ENCODE measurements at regions not wholly inside any gene's neighbourhood (a gene's known extent, or its start where the extent isn't known, plus 50 kb on each side); places are given as distances from the start of the nearest gene placed in this dataset.
A peak's percentile ranks its signal among the peaks of the same experiment; 100 is the strongest.
"Not testable (repeated sequence)": the region's sequence is repeated elsewhere in the genome, so short reads cannot be mapped to it uniquely, and the experiment has no call there.

DNA sequence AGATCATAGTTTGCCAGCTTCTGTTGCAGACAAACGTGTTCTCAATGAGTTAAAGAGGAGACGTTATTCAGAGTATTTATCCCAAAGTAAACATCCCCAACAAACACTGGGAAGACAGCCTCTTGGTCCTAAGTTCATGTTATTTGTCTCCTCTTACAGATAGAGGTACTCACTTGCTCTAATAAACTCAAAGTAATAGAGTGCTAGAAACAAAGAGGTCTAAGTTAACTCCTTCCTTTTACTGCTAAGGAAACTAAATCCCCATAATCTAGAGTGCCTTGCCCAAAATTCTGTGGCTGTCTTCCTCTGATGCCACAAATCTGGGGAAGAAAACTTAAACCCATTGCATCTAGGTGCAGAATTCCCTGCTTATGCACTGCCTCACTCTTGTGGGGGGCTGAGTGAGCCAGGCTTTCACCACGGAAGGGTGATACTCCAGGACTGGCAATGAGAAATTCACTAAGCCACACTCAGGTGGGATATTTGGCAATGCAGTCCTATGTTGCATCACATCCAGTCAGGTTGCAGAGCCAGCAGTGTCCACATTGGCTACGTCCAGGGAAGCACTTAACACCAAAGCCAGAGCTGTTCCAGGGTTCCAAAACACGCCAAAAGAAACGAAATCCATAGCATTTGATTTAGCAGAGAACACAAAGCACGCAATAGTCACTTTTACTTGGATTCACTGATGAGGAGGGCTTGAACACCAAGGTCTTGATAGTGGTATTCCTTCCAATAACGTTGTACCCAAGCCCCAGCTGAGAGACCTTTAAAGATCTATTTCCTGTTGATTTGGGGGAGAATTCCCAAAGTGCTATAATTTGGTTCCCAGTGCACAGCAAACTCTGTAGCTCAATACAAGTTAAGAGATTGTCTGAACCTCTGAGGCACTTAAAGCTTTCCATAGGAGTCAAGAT, 81.0 kb upstream of the FOXQ1 start:
- DNase-seq: no peak

DNA sequence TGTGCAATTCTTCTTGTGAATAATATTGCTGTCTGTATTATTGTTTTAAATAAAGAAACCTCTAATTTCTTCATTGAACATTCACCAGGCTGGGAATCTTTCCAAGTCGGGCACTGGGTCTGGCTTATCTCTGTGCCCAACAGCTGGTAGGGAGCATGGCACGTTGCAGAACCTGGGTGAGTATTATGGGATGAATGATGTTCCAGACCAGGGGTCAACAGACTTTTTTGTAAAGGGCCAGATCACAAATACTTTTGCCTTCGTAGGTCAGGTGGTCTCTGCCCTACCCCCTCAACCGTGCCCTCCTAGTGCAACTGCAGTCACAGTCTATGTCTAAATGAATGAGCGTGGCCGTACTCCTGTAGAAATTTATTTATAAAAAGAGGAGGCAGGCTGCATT, 81.6 kb upstream of the FOXQ1 start:
- no peak for DNase-seq

DNA sequence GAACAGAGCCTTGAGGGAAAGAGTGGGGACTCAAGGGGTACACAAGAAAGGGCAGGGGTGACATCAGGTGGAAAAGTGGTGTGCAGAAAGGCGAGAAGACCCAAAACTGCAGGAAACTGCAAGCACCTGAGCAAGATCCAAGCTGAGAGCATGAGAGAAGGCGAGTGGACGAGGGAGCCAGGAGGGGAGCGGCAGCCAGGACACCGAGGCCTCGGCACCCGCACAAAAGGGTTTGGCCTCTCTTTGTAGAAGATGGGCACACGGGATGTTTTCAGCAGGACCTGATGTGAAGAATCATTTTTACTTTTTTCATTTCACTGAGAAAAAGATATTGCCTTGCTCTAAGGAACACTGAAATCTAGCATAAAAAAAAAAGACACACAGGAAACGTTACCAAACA, 82.1 kb upstream of the FOXQ1 start:
- DNase-seq: no peak

DNA sequence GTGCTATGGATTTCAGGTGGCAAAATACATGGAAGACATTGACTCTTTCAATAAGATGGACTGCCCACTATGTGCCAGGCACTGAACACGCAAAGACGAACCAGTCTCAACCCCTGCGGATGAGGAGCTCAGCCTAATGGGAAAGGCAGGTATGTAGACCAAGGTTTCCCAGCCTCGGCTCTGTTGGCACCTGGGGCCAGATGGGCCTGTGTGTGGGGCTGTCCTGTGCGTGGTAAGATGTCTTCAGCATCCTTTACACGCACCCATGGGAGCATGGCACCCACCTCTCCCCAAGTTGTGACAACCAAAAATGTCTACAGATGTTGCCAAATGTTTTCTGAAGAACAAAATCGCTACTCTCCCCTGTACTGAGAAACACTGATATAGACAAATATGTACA, 82.6 kb upstream of the FOXQ1 start:
- DNase-seq: no peak

DNA sequence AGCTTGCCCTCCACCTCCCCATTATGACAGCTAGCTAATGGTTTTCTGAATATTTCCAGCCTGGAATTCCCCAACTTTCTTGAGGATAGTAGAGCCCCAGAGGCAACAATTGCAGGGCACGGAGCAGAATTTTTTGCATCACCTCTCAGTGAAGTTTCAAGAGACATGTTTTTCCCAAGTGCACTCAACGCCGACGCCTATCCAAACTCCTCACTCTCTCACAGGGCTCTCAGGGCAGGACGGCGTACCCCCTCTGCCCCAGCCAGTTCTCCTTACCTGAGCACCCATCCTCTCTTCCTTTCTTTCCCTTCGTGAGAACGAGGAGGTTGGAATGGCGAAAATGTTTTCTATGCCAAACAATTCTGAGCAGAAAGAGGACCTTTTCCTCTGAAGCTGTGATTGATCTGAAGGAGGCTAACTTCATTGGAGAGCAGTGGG, 83.1 kb upstream of the FOXQ1 start:
- no peak for DNase-seq

DNA sequence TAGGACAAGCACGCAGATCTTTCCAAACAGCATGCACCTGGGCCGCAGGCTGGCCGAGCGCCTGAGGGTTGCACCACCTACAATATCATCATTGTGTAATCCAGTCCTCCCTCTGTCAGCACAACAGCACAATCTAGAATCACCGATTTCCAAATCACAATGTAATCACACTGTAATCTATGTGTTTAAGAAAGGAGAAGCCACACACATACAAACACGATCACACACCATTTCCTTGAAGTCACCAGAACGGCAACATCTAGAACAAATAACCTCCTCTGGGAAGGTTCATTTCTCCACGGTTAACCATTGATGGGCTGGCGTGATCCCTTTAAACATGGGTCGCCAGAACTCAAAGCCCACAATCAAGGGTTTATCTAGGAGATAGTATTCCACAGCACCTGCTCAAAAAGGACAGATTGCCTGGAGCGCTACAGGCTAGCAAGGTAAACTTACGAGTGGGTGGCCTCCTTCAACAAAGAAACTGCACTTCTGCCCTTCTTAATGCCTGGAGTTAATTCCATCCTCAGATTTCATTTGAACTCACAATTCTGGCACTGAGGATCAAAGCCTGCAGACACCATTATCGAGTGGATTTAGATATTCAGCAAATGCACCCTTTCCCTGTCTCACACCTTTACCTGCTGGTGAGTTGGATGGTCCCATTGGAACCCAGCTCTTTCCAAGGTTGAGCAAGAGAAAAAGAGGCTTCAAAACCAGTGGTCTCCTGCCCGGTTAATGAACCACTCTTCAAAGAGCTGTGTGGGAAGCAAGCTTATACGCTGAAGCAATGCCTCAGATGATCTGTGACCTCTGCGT, 83.8 kb upstream of the FOXQ1 start:
- DNase-seq: no peak

DNA sequence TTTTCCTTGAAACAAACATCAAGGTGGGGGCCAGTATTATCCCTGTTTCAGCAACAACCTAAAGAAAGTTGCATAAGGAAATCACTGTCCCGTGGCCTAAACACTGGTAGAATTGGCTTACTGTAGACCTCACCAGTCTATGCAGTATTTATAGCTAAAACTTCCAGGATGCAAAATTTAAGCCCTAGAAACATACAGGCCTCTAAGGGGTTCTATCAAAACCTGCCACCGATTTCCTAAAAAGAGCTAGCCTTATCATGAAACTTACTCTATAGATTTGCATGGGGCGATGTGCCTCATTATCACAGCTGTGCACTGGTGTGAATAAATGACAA, 84.3 kb upstream of the FOXQ1 start:
- no peak for DNase-seq

DNA sequence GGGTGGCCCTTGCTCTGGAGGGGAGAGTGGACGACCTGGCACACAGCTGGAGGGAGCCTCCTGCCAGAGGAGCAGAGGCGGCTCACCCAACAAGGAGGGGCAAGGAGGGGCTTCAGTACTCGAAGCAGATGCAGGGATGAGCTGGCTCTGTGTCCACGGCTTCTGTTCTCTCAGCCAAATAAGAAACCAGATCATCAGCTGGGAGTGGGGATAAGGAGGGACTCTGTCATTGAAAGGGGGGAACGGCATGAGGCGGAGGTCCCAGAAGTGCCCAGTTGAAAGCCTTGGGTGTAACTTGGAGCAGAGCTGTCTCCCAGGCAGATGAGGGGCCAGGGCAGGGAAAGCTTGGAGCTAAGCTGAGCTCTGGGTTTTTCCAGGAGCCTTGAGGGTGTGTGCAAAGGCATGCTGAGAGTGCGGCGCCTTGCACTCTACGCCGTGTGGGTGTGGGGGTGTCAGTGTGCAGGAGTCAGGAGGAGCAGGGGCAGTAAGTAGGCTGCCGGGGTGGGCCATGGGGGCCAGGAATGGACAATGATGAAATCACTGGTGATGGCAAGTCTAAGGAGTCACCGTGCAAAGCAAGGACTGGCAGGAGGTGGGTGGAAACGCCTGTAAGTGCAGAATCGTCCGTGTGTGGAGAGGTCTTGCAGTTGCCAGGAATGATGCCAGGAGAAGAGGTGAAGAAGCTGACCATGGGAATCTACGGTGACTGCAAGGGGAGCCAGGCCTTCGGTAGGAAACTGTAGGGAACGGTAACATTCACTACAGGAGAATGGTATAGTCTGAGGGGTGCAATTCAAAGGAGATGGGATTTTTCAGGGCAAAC, 85.4 kb upstream of the FOXQ1 start:
- peak; percentile 77 for DNase-seq

DNA sequence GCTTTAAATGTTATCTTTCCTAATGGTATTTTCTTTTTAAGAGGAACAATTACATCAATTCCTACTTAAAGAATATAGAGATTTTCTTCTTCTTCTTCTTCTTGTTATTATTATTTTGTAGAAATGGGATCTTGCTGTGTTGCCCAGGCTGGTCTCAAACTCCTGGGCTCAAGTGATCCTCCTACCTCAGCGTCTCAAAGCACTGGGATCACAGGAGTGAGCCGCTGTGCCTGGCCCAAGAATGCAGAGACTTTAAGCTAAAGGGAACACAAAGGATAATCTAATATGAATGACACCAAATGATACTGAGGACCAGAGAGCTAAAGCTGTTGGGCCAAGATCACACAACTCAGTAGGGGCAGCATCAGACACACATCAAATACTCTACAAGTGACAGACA, 87.4 kb upstream of the FOXQ1 start:
- no peak for DNase-seq

DNA sequence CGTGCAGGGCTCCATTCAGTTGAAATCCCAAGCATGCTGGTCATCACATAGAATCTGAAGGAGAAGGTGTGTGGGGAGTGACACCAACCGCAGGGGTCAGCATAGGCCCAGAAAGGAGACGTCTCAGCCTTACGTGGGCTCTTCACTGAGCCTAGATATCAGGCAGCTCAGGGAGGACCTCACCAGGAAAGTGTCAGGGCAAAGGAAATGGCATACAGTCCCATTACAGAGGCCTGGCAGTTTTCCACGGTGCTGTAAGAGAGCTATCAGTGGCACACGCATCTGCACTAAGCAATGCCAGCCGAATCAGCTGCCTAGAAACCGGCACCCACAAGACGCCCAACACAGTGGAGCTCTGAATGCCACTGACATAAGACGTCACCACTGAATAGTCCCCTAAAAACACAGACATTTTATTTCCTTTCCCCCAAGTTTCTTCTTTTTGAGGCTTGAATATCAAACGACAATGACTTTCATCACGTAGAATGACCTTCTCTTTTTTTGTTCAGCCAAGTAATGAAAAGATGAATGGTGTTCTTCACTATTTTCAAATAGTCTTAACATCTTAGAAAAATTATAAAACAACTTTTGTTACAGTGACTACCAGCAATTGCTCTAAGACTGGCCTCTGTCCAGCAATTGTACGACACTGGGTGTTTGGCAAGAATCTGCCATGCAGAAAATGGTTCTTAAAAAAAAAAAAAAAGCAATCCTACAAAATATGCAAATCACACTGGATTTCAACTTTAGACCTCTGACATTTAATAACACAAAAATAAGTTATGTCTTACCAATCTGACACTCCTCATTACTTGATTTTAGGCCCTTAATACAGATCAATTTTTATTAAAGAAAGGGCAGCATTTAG, 88.9 kb upstream of the FOXQ1 start:
- peak; percentile 60 for DNase-seq

DNA sequence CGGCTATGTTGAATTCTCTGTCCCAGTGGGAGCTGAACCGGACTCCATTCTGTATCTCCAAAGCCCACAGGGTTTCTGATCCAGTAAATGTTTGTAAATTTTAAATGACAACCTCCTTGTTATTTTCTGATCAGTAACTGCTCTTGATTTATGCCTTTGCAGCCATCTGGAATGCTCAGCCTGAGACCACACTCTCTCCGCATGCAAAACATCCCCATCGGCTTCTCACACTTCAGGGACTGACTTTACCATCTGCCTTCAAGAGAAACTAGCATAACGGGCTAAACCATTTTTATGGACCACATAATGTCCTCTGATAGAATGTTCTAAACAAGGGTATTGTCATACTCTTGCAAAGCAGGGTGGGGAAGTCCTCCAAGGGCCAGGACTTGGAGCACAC, 94.5 kb upstream of the FOXQ1 start:
- DNase-seq: no peak

DNA sequence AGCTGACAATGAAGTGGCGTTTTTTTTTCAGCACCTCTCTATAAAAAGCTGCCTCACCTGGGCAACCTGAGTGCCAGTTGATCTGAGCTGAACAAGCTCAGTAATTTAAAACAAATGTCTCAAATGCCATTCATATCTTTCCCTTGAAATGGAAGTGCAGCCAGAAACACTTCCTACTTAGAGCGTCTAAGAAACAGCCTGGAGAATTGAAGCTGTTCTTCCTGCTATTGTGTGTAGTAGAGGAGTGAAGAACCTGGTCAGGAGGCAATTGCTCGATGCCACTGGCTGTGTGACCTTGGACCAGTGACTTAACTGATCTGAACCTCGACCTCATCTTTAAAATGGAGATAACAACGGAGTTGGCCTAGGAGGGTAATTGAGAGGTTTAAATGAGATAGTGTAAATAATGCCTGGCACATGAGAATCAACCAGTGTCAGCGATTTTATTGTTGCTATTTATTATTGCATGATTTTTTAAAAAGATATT, 95.4 kb upstream of the FOXQ1 start:
- DNase-seq: no peak

DNA sequence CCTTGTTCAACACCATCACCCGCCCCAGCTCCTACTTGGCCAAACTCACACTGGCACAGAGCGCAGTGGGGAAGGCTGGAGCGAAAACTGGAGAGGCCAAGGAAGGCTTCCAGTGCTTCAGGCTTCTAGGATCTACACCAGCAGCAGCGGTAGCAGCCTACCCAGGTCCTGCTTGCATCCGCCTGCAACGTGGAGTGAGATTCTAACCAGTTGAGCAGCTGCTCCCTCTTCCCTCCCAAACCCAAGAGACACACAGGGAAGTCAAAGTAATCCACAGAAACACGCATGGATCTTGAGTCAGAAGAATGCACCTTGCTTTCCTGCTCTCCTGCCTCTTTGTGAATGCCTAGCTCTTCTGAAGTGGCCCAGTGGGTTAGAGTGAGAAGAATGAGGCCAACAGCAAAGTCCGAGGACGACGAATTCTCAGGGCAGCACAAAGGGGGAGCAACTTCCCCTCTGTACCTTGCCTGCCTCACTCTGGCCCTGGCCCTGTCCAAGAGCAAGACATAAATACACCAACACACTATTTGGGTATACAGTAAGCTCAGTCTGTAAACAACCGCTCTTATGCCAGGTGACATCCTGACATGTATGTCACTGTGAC, 95.9 kb upstream of the FOXQ1 start:
- no peak for DNase-seq

DNA sequence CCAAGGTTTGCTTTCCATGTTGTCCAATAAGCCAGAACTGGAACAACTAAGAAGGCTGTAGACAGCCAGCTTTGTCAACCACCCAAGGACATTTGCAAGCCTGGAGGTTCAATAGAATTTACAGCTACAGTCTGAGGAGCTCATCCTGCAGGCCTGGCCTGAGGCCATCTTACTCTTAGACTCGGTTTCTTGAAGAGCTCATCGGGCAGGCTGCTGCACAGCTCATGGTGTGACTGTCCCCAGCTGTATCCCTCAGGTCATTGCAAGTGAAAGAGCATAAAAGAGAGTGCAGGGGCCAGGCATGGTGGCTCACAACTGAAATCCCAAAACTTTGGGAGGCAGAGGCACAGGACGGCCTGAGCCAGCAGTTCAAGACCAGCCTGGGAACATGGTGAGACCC, 96.9 kb upstream of the FOXQ1 start:
- no peak for DNase-seq

DNA sequence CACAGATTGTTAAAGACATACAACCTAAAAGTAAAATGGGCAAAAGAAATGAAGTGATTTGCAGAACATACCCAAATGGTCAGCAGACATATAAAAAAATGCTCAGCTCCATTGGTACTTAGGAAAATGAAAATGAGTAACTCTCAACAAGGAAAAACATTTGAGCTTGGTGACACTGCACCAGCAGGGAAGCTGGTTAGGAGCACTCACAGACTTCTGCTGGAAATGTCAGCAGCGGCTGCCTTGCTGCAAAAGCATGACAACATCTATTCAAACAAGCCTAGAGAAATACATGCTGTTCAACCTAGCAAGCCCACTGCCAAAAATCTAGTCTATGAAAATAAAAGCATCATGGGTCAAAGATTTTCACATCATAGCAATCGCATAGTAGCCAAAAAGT, 99.0 kb upstream of the FOXQ1 start:
- DNase-seq: no peak

DNA sequence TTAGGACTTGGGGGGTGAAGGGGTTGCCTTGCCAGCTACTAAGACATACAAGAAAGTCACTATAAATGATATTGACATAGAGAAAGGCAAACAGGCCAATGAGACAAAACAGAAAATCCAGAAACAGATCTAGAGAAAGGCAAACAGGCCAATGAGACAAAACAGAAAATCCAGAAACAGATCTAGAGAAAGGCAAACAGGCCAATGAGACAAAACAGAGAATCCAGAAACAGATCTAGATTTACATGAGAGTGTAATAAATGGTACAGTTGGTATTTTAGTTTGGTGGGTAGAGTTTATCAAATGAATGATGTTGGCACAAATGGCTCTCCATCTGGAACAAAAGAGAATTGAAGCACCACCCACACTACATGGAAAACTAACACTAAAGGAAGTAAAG, 99.8 kb upstream of the FOXQ1 start:
- DNase-seq: not testable (repeated sequence)

DNA sequence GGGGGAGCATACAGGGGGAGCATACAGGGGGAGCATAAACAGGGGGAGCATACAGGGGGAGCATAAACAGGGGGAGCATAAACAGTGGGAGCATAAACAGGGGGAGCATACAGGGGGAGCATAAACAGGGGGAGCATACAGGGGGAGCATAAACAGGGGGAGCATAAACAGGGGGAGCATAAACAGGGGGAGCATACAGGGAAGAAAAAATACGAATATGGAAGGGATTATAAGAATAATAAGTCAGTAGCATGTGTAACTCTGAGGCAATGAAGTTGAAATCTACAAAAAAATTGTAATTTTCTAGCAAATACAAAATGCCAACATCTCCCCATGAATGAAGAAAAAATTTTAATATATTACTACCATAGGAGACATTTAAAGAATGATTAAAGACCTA, 101.3 kb upstream of the FOXQ1 start:
- not testable (repeated sequence) for DNase-seq

DNA sequence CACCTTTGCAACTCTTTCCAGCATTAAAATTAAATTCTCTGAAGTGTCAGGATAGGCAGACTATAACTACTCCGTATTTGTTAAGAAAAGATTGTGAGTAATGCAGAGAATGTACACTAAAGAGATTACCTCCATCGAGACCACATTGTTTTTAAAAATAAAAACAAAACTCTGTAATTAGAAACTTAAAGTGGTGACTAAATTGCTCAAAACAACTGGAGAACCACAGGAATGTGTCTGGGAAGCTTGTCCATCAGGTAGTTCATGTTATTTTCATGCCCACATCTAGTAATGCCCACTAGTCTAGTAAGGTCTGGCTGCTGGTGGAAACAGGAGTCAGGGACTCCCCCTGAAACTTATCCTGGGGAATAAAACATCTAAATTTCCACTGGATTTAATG, 103.0 kb upstream of the FOXQ1 start:
- DNase-seq: no peak

DNA sequence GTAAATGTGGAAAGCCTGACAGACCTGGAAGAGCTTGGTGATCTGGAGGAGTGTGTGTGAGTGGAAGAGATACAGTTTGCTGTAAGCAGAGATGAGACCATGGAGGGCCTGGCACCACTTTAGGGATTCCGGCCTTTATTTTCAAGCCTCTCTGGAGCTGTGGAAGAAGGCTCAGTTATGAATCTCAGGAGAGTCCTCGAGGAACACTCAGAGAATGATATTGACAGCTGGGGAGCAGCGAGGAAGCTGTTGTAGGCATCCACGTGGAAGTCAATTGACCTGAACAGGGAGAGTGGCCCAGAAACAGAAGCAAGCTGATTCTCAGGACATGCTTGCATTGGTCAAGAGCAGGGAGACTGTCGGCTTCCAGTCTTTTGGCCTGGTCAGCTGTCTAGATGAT, 108.4 kb upstream of the FOXQ1 start:
- no peak for DNase-seq

DNA sequence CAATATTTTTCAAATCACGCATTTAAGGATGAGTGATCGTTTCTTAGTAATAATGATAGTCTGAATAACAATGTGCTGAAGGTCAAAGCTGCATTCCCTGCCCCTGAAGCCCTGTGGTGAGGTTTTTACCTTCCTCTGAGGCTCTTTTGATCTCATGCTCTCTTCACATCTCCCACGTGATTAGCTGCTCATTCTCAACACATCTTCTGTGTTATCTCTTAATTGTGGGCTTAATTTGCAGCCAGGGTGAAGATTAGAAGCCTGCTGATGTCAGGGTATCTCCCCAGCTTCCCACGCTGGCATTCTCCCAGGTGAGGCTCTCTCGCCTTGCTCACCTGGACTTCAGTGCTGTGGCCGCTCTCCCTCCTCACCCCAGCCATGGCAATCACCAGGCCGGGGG, 109.7 kb upstream of the FOXQ1 start:
- no peak for DNase-seq

DNA sequence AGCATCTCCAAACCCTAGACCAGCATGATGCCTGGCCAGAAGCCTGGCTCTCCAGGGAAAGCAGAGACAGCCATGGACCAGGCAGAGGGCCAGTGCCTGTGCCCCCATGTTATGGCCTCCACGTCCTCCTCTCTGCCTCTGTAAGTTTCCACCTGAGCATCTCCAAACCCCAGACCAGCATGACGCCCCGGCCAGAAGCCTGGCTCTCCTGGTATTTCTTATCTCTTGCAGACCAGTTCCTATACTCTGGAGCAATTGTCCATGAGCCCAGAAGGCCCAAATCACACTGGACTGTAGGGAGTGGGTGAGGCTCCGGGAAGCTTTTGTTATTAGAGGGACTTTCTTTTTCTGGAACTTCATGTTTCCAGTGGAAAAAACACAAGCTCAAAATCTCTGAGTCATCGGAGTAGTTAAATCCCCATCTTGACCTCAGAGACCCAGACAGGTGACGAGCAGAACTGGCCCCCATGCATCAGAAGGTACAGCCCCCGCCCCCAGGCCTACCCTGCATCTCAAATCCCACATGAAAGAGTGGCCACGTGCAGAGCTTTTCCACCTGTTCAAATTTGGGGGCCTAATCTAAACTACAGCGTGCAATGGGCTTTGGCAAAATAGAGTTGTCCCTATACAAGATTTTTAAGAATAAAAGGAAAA, 110.2 kb upstream of the FOXQ1 start:
- no peak for DNase-seq

Measured in tongue (tissue), 1 donor.